ENCODE measurements at regions not wholly inside any gene's neighbourhood (a gene's known extent, or its start where the extent isn't known, plus 50 kb on each side); places are given as distances from the start of the nearest gene placed in this dataset.
"Not testable (repeated sequence)": the region's sequence is repeated elsewhere in the genome, so short reads cannot be mapped to it uniquely, and the experiment has no call there.

GRCh38 chr5:24170026-24170425 lies 474.8 kb downstream of the CDH10 start:
- Histone ChIP-seq H3K9me3 (ENCODE audit: control insufficient read depth, insufficient read depth, low read length) (no peaks in the 10 kb centered on the region), H3K4me3 (ENCODE audit: low read depth, low read length) (no peak overlapping the region), H3K9ac (ENCODE audit: low read depth, low read length) (no peak overlapping the region), H3K27ac (ENCODE audit: low read depth, low read length) (no peak overlapping the region), H3K4me1 (ENCODE audit: control insufficient read depth, insufficient read depth, low read length) (peaks cover 9% of the 10 kb centered on the region; the same call in 1 of the 2 replicates), H3K36me3 (ENCODE audit: control insufficient read depth, insufficient read depth, low read length) (no peaks in the 10 kb centered on the region), H3K27me3 (ENCODE audit: control insufficient read depth, insufficient read depth, low read length) (no peaks in the 10 kb centered on the region)

DNA sequence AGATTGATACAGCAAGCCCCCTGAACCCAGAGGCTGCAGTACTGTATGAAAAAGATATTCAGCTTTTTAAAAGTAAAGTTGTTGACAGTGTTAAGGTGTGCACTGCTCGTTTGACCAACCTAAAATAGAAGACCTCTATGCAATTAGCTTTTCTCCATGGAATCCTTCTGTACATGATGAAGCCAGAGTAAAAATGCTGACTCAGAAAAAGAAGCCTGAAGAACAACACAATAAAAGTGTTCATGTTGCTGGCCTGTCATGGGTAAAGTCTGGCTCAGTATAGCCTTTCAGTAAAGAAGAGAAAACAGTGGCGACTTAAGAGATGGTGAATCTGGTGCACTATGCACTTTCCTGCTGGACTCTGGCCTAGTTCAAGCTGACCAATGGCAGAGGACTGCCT lies 473.8 kb downstream of the CDH10 start:
- not testable (repeated sequence) for H3K36me3 ChIP-seq (ENCODE audit: control insufficient read depth, insufficient read depth, low read length); H3K9ac ChIP-seq (ENCODE audit: low read depth, low read length); H3K9me3 ChIP-seq (ENCODE audit: control insufficient read depth, insufficient read depth, low read length); H3K27ac ChIP-seq (ENCODE audit: low read depth, low read length); H3K4me1 ChIP-seq (ENCODE audit: control insufficient read depth, insufficient read depth, low read length); H3K4me3 ChIP-seq (ENCODE audit: low read depth, low read length); H3K27me3 ChIP-seq (ENCODE audit: control insufficient read depth, insufficient read depth, low read length)

GRCh38 chr5:24177821-24178220 lies 467.0 kb downstream of the CDH10 start:
- H3K9me3 ChIP-seq (ENCODE audit: control insufficient read depth, insufficient read depth, low read length): no peaks in the 10 kb centered on the region
- H3K27me3 ChIP-seq (ENCODE audit: control insufficient read depth, insufficient read depth, low read length): no peaks in the 10 kb centered on the region
- no peak overlapping the region for H3K27ac ChIP-seq (ENCODE audit: low read depth, low read length)
- H3K36me3 ChIP-seq (ENCODE audit: control insufficient read depth, insufficient read depth, low read length): no peaks in the 10 kb centered on the region
- H3K4me3 ChIP-seq (ENCODE audit: low read depth, low read length): no peak overlapping the region
- no peak overlapping the region for H3K9ac ChIP-seq (ENCODE audit: low read depth, low read length)
- H3K4me1 ChIP-seq (ENCODE audit: control insufficient read depth, insufficient read depth, low read length): peaks cover 12% of the 10 kb centered on the region; the same call in 1 of the 2 replicates

GRCh38 chr5:24183981-24184380 lies 460.8 kb downstream of the CDH10 start:
- Histone ChIP-seq H3K9ac (ENCODE audit: low read depth, low read length) (no peak overlapping the region), H3K27me3 (ENCODE audit: control insufficient read depth, insufficient read depth, low read length) (no peaks in the 10 kb centered on the region), H3K27ac (ENCODE audit: low read depth, low read length) (no peak overlapping the region), H3K9me3 (ENCODE audit: control insufficient read depth, insufficient read depth, low read length) (no peaks in the 10 kb centered on the region), H3K36me3 (ENCODE audit: control insufficient read depth, insufficient read depth, low read length) (no peaks in the 10 kb centered on the region), H3K4me1 (ENCODE audit: control insufficient read depth, insufficient read depth, low read length) (no peaks in the 10 kb centered on the region), H3K4me3 (ENCODE audit: low read depth, low read length) (no peak overlapping the region)

- Histone ChIP-seq H3K9me3 (ENCODE audit: control insufficient read depth, insufficient read depth, low read length) (no peaks in the 10 kb centered on the region), H3K27me3 (ENCODE audit: control insufficient read depth, insufficient read depth, low read length) (no peaks in the 10 kb centered on the region), H3K4me1 (ENCODE audit: control insufficient read depth, insufficient read depth, low read length) (no peaks in the 10 kb centered on the region), H3K27ac (ENCODE audit: low read depth, low read length) (no peak overlapping the region), H3K9ac (ENCODE audit: low read depth, low read length) (no peak overlapping the region), H3K4me3 (ENCODE audit: low read depth, low read length) (no peak overlapping the region), H3K36me3 (ENCODE audit: control insufficient read depth, insufficient read depth, low read length) (no peaks in the 10 kb centered on the region)
Observed at GRCh38 chr5:24188216-24188925, 456.4 kb downstream of the CDH10 start.

DNA sequence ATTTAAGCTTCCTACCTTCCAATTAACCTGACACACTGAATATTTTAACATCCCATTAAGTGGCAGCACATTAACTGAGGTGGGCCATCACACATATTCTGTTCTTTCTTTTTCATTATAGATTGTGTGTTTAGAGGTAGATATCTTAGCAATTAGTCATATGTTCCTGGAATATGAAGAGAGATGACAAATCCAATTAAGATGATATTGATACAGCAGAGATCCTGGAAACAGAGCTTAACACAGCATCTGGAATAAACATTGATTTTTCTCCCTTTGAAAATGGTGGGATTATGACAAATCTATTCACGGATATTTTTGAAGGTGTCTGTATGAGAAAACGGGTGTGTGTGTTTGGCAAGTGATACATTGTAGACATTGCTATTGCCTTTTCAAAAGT lies 448.0 kb downstream of the CDH10 start:
- no peak overlapping the region for H3K9ac ChIP-seq (ENCODE audit: low read depth, low read length)
- H3K9me3 ChIP-seq (ENCODE audit: control insufficient read depth, insufficient read depth, low read length): no peaks in the 10 kb centered on the region
- no peak overlapping the region for H3K27ac ChIP-seq (ENCODE audit: low read depth, low read length)
- no peaks in the 10 kb centered on the region for H3K36me3 ChIP-seq (ENCODE audit: control insufficient read depth, insufficient read depth, low read length)
- H3K4me3 ChIP-seq (ENCODE audit: low read depth, low read length): no peak overlapping the region
- H3K27me3 ChIP-seq (ENCODE audit: control insufficient read depth, insufficient read depth, low read length): no peaks in the 10 kb centered on the region
- H3K4me1 ChIP-seq (ENCODE audit: control insufficient read depth, insufficient read depth, low read length): no peaks in the 10 kb centered on the region

DNA sequence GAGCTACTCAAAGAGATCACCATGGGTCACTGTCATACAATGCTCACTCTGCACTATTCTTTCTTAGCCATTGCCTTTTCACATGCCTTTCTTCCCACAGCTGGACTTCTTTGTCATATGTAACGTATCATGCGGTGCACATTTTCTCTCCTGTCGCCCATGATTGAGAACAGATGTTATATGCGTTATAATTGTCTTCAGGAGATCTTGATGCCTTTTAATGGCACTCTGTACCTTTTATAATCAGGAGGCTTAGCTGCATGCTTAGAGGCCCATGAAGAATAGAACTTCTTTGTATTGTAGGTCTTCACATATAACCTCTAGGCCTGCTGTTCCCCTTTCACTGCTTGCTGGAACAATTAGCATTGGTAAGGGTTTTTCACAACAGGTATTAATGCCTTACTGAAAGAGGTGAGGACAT lies 436.1 kb downstream of the CDH10 start:
- no peak overlapping the region for H3K9ac ChIP-seq (ENCODE audit: low read depth, low read length)
- H3K9me3 ChIP-seq (ENCODE audit: control insufficient read depth, insufficient read depth, low read length): peaks cover 4% of the 10 kb centered on the region
- H3K4me3 ChIP-seq (ENCODE audit: low read depth, low read length): no peak overlapping the region
- H3K27ac ChIP-seq (ENCODE audit: low read depth, low read length): peak overlapping the region; percentile 91
- H3K27me3 ChIP-seq (ENCODE audit: control insufficient read depth, insufficient read depth, low read length): no peaks in the 10 kb centered on the region
- peaks cover 18% of the 10 kb centered on the region for H3K4me1 ChIP-seq (ENCODE audit: control insufficient read depth, insufficient read depth, low read length)
- no peaks in the 10 kb centered on the region for H3K36me3 ChIP-seq (ENCODE audit: control insufficient read depth, insufficient read depth, low read length)

DNA sequence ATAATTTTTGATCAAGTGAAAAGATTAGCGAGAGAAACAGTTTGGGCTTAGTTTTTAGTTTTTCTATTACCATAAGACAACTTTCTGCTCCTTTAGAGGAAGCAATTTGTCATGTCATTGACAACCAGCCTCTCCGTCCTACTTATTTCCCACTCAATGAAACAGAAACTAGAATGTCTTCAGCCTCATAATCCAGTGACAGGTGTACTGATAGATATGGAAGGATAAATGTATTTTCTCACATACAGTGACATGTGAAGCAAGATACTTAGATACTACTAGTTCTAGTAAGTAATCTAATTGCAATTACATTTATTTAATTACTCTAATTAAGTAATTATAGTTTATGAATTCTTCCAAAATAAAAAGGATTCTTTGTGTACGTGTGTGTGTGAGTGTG lies 429.7 kb downstream of the CDH10 start:
- Histone ChIP-seq H3K4me1 (ENCODE audit: control insufficient read depth, insufficient read depth, low read length) (peaks cover 2% of the 10 kb centered on the region; the same call in 1 of the 2 replicates), H3K9me3 (ENCODE audit: control insufficient read depth, insufficient read depth, low read length) (no peaks in the 10 kb centered on the region; the same call in 1 of the 2 replicates), H3K36me3 (ENCODE audit: control insufficient read depth, insufficient read depth, low read length) (no peaks in the 10 kb centered on the region), H3K27ac (ENCODE audit: low read depth, low read length) (no peak overlapping the region), H3K27me3 (ENCODE audit: control insufficient read depth, insufficient read depth, low read length) (no peaks in the 10 kb centered on the region), H3K9ac (ENCODE audit: low read depth, low read length) (no peak overlapping the region), H3K4me3 (ENCODE audit: low read depth, low read length) (no peak overlapping the region)

DNA sequence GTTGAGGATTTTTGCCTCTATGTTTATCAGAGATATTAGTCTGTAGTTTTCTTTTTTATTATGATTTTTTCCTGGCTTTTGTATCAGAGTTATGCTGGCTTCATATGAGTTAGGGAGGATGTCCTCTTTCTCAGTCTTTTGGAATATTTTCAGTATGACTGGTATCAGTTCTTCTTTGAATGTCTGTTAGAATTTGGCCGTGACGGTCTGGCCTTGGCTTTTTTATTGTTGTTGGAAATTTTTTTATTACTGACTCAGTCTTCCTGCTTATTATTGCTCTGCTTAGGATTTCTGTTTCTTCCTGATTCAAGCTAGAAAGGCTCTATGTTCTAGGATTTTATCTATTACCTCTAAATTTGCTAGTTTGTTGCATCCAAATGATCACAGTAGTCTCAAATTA lies 421.9 kb downstream of the CDH10 start:
- no peak overlapping the region for H3K9ac ChIP-seq (ENCODE audit: low read depth, low read length)
- H3K9me3 ChIP-seq (ENCODE audit: control insufficient read depth, insufficient read depth, low read length): peaks cover 3% of the 10 kb centered on the region
- H3K4me1 ChIP-seq (ENCODE audit: control insufficient read depth, insufficient read depth, low read length): no peaks in the 10 kb centered on the region
- no peak overlapping the region for H3K27ac ChIP-seq (ENCODE audit: low read depth, low read length)
- H3K27me3 ChIP-seq (ENCODE audit: control insufficient read depth, insufficient read depth, low read length): no peaks in the 10 kb centered on the region
- H3K4me3 ChIP-seq (ENCODE audit: low read depth, low read length): no peak overlapping the region
- no peaks in the 10 kb centered on the region for H3K36me3 ChIP-seq (ENCODE audit: control insufficient read depth, insufficient read depth, low read length)

GRCh38 chr5:24225051-24225450 lies 419.7 kb downstream of the CDH10 start:
- H3K4me3 ChIP-seq (ENCODE audit: low read depth, low read length): no peak overlapping the region
- no peak overlapping the region for H3K27ac ChIP-seq (ENCODE audit: low read depth, low read length)
- H3K36me3 ChIP-seq (ENCODE audit: control insufficient read depth, insufficient read depth, low read length): no peaks in the 10 kb centered on the region
- H3K9me3 ChIP-seq (ENCODE audit: control insufficient read depth, insufficient read depth, low read length): peaks cover 3% of the 10 kb centered on the region
- no peaks in the 10 kb centered on the region for H3K4me1 ChIP-seq (ENCODE audit: control insufficient read depth, insufficient read depth, low read length)
- no peaks in the 10 kb centered on the region for H3K27me3 ChIP-seq (ENCODE audit: control insufficient read depth, insufficient read depth, low read length)
- H3K9ac ChIP-seq (ENCODE audit: low read depth, low read length): no peak overlapping the region

GRCh38 chr5:24226479-24226878 lies 418.3 kb downstream of the CDH10 start:
- Histone ChIP-seq H3K9ac (ENCODE audit: low read depth, low read length) (no peak overlapping the region), H3K27ac (ENCODE audit: low read depth, low read length) (no peak overlapping the region), H3K4me3 (ENCODE audit: low read depth, low read length) (no peak overlapping the region), H3K36me3 (ENCODE audit: control insufficient read depth, insufficient read depth, low read length) (no peaks in the 10 kb centered on the region), H3K4me1 (ENCODE audit: control insufficient read depth, insufficient read depth, low read length) (no peaks in the 10 kb centered on the region), H3K9me3 (ENCODE audit: control insufficient read depth, insufficient read depth, low read length) (no peaks in the 10 kb centered on the region), H3K27me3 (ENCODE audit: control insufficient read depth, insufficient read depth, low read length) (no peaks in the 10 kb centered on the region)

All from HUES48 (cell line).